ENCODE measurements at regions not wholly inside any gene's neighbourhood (a gene's known extent, or its start where the extent isn't known, plus 50 kb on each side); places are given as distances from the start of the nearest gene placed in this dataset.

- TF ChIP-seq SUZ12 (IDR thresholded peaks at IDR 0.05; ENCODE audit: low read length) (no peak), CTCF (IDR thresholded peaks at IDR 0.05; ENCODE audit: control extremely low read depth in 1 of 3, insufficient read depth in 1 of 3, low read depth in 1 of 3, low read length in 3 of 3) (no peak), EP300 (IDR thresholded peaks at IDR 0.05; ENCODE audit: borderline replicate concordance in 1 of 2, low read depth in 2 of 2, low read length in 2 of 2) (no peak), SIX5 (IDR thresholded peaks at IDR 0.05; ENCODE audit: low read depth, low read length) (no peak), POLR2AphosphoS5 (IDR thresholded peaks at IDR 0.05; ENCODE audit: low read depth, low read length) (no peak)
Observed at GRCh38 chr18:39596891-39597290, 2031.3 kb upstream of the CELF4 start.

All from H1 (cell line).